HK-2 (cell line): ENCODE measurements at regions not wholly inside any gene's neighbourhood (a gene's known extent, or its start where the extent isn't known, plus 50 kb on each side); places are given as distances from the start of the nearest gene placed in this dataset.

Experiments
- DNase-seq: peaks from one replicate; pipeline ENCODE4 v3.0.0-alpha.2; 2018; ENCODE audit not compliant: unreplicated experiment

GRCh38 chr2:42856106-42856860, 63.9 kb upstream of the HAAO start:
- DNase-seq: no peak

DNA sequence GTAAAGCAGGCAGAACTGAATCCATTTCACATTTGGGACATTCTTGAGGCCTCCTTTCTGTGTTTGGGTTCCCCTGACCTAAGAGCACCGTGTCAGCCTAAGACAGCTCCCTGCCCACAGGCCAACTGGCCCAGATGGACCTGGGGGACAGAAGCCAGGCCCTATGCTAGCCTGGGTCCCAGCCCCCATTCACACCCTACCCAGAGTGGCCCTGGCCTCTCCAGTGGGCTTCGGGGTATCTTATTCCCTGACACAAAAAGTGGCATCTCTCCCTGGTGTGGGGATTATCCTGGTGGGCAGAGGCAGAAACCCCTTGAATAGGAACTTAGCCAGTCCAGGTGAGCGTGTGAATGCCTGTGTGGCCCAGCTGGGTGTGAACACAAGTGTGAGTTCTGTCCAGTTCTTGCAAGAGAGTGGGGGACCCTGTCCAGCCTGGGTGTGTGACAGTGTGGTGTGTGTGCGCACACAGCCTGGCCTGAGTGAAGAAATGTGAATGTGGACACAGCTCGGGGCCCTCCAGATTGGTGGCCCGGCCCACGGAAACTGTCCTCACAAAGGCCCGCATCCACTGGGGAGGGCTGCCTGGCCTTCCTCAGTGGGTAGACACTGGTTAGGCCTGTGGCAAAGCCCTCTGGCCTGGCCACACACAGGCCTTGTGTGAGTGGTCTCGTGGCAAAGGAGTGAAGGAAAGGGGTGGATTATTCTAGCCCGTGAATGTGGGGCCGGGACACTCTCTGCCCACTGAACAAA, 63.0 kb upstream of the HAAO start:
- no peak for DNase-seq

DNA sequence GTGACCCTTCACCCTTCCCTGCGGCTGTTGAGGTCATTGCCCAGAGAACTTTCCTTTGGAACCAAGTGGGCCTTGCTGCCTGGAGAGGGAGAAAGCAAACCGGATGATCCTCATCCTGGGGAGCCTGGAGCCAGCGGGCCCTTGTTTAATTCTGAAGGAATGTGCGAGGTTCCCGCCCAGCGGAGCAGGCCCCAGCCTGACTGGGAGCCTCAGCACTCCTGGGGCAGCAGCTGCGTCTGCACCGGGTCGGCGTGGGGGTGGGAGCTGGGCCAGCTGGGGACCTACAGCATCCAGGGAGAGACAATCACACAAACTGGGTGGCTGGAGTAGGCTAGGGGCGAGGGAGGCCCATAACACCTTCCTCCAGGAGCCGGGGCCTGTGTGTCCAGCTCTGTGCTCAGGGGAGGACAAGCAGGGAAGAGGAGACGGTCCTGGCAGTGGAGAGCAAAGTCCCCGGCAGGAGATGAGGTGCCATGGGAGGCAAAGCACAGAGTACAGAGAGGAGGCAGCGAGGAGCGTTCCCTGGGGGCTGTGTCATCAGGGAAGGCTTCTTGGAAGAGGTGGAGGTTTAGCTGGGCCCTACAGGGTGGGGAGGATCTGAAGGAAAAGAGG, 61.9 kb upstream of the HAAO start:
- DNase-seq: no peak

DNA sequence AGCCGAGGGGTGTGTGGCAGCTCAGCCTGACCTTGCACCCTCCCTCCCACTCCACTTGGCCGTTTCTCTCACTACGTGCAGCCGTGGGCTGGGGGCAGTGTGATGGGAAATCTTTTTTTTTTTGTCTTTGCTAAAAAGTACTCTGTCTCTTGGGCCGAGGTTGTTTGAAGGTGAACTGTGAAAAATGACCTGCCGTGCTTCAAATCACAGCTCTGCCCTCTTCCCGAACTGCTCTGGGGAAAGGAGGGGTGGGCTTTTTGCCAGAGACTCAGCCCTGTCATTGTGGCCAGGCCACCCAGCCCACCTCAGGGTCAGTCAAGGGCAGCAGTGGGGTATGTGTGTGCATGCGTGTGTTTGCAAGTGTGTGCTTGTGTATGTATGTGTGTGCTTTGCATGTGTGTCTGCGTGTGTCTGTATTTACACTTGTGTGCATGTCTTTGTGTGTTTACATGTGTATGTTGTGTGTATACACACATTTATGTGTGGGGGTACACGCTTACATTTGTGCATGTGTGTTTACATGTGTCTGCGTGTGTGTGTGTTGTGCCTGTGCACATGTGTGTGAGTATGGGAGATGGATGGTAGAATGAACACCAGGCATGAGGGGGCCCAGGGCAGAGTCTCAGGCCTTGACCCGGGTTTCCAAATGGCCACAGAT, 61.3 kb upstream of the HAAO start:
- no peak for DNase-seq

GRCh38 chr2:42852798-42853197, 60.4 kb upstream of the HAAO start:
- DNase-seq: no peak

GRCh38 chr2:42851740-42852250, 59.4 kb upstream of the HAAO start:
- no peak for DNase-seq

DNA sequence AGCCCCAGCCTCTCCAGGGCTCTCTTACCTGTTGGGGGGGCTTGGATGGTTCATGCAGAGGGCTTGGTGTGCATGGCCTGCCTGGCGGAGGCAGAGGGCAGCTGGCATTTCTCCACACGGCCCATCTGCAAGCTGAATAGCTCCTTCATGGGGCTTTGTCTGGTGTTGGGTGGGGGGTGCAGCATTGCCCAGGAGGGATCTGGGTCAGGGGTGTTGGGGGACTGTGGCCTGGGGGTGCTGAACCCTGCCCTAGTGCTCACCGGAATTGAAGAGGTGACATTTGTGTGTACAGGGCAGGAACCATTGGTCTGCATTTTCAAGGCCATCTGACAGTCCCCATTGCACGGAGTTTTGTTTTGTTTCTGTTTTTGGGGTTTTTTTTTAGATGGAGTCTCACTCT, 58.8 kb upstream of the HAAO start:
- no peak for DNase-seq

- no peak for DNase-seq
These were observed 57.8 kb upstream of the HAAO start for GRCh38 chr2:42850016-42850805.

DNA sequence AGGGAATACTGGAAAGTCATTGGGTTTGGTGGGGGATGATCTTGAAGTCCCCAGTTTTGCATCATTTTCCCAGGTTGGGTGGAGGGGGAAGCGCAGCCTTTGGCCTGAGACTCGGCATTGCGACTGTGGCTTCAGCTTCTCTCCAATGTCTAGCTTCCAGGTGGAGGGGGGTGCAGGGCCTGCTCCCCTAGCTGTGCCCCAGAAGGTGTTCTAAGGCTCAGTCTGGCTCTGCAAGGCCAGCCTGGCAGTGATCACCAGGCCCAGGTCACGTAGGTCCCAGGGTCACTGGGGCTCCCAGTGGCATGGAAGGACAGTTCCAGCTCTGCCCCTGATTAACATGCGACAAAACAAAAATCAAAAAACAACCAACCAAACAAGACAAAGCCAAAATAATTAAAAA, 56.9 kb upstream of the HAAO start:
- DNase-seq: no peak

DNA sequence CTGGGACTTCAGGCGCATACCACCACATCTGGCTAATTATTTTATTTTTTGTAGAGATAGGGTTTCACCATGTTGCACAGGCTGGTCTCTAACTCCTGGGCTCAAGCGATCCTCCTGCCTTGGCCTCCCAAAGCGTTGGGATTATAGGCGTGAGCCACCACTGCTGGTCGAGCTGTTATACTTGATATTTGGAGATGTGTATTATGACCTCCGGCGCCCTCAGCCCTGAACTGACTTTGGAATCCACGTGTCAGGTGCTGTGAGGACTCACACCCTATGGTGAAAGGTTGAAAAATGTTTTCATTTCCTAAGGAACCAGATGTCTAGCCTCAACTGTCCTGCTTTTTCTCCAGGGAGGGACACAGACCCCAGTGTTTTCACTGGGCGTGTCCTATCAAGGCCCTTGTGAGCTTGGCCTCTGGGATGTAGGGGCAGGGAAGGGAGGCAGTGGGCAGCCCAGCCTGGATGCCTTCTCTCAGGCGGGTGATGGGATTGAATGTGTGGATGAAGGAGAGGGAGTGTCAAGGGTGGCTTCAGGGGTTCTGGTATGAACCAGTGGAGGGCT, 56.4 kb upstream of the HAAO start:
- no peak for DNase-seq

DNA sequence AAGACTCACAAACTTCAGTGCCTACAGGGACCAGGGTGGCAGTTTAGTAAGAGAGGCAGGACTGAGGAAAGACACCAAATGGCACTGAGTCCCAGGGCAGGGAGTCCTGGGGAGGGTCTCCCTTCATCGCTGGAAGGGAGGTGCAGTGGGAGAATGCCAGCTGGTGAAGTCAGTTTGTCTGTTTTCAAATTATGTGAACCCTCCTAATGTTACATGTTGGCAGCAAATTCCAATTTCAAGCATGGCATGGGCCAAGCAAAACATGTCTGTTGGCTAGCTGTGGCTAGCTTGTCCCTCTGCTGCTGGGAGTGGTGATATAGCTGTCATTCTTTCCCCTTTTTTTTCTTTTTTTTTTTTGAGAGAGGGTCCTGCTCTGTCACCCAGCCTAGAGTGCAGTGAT, 55.9 kb upstream of the HAAO start:
- no peak for DNase-seq

DNA sequence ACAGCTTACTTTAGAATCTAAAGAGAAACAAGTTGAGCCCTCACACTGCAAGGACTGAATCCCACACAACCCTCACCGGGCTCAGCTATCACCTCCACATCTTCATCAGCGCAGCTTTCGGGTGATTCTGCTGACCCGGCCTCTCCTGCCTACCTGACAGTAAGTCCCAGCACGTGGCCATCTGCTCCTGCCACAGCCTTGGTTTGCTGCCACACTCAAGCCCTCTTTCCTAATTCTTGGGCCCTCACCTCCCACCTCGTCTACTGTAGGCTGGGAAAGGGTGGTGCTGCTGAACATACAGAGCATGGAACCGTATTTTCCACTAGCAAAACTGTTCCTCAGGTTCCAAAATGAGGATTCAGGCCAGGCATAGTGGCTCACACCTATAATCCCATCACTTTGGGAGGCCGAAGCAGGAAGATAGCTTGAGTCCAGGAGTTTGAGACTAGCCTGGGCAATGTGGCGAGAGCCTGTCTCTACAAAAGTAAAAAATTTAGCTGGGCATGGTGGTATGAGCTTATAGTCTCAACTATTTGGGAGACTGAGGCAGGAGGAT, 55.3 kb upstream of the HAAO start:
- no peak for DNase-seq

DNA sequence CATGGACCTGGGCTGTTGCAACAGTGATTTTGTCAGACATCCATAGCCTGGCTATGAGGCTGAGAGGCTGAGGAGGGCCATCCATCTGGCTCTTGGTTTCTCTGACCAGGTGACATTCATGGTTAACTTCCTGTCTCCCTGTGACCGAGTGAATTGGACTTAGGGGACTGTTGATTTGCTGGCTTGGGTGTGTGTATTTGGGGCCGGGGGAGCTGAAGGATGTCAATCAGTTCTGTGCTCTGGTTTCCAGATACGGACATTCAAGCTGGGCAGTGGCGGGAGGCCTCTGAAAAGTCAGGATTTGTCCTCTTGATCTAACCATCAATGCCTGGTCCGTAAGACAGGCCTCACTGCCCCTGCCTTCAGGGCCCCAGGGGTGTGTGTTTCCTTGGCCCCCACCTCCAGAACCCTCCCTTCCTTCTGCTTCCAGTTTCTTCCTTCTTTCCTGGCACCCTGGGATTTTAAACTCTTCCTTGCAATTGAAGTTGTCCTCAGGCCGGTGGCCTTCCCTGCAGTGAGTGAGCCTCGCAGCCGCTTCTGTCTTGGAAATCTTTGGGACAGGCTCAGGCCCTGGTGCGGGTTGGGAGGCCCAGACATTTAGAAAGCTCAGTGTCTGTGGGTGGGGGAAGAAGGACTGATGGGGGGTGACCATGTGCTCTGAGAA, 54.7 kb upstream of the HAAO start:
- no peak for DNase-seq

- no peak for DNase-seq
These were observed 53.6 kb upstream of the HAAO start for GRCh38 chr2:42846026-42846425.

- DNase-seq: no peak
These were observed 52.8 kb upstream of the HAAO start for GRCh38 chr2:42844901-42845821.

DNA sequence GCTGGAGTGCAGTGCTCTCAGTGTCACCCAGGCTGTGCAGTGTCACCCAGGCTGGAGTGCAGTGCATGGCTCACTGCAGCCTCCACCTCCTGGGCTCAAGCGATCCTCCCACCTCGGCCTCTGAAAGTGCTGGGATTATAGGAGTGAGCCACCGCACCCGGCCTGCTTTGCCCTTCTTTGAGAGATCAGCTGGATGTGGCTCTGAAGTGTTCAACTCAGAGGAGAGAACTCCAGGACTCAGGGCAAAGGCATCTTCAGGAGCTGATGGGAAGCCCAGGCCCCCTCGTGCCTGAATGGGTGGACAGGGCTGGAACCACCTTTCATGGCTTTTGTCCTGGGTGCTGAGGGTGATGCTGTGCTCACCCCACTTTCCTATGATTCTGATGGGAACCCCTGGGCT, 52.0 kb upstream of the HAAO start:
- DNase-seq: no peak

DNA sequence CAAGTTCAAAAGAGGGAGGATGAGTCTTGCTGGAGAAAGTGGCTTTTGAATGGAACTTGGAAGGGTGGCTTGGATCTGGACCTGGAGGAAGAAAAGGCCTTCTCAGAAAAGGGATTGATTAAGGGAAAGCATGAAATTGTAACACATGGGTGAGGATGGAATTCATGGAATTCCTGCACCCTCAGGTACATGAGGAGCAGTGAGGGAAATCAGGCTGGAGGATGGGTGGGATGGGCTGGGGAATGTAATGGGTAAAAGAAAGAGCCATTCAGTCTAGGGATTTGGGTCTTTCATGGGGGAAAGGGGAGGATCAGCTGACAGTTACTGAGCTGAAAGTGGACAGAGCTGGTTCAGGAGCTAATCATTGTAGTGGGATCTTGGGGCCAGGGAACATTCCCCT, 51.2 kb upstream of the HAAO start:
- DNase-seq: no peak

- no peak for DNase-seq
These were observed 50.7 kb upstream of the HAAO start for GRCh38 chr2:42843131-42843530.

DNA sequence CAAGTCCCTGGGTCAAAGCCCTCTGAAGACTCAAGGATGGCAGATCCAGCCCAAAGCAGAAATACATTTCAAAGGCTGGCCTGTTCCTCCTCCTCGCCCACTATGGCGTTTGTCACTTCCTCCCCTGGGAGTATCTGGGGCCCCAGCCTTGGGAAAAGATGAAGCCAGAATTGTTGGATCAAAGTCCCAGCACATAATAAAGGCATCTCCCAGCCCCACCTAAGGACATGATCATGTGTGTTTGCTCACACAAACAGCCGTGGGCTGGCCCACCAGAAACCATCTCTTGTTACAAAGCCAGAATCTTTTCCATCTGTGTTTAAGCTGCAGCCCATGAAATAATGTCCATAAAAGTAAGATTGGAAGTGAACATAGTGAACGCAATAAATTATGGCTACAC, 50.1 kb upstream of the HAAO start:
- DNase-seq: no peak
